Activated CD8-positive, alpha-beta memory T cell treated with anti-CD3 and anti-CD28 coated beads for 24 hours (primary cell): ENCODE measurements at regions not wholly inside any gene's neighbourhood (a gene's known extent, or its start where the extent isn't known, plus 50 kb on each side); places are given as distances from the start of the nearest gene placed in this dataset.

ENCODE experiments used
- DNase-seq: peaks from one replicate; pipeline ENCODE4 v3.0.0-alpha.2; 2020

GRCh38 chr13:77988355-77988754 is 69.7 kb upstream of the EDNRB start:
- no peak for DNase-seq

- DNase-seq, result no peak
These were observed 68.1 kb upstream of the EDNRB start for GRCh38 chr13:77986713-77987112.

GRCh38 chr13:77985866-77986636 is 67.4 kb upstream of the EDNRB start:
- DNase-seq, result no peak

- DNase-seq, result no peak
These were observed 62.8 kb upstream of the EDNRB start for GRCh38 chr13:77981281-77981881.

- DNase-seq, result no peak
These were observed 62.0 kb upstream of the EDNRB start for GRCh38 chr13:77980592-77980991.

GRCh38 chr13:77979721-77980385 is 61.2 kb upstream of the EDNRB start:
- DNase-seq, result no peak

- no peak for DNase-seq
These were observed 56.9 kb upstream of the EDNRB start for GRCh38 chr13:77975358-77976042.

GRCh38 chr13:77969299-77969698 is 50.7 kb upstream of the EDNRB start:
- no peak for DNase-seq
